ENCODE measurements at regions not wholly inside any gene's neighbourhood (a gene's known extent, or its start where the extent isn't known, plus 50 kb on each side); places are given as distances from the start of the nearest gene placed in this dataset.

DNA sequence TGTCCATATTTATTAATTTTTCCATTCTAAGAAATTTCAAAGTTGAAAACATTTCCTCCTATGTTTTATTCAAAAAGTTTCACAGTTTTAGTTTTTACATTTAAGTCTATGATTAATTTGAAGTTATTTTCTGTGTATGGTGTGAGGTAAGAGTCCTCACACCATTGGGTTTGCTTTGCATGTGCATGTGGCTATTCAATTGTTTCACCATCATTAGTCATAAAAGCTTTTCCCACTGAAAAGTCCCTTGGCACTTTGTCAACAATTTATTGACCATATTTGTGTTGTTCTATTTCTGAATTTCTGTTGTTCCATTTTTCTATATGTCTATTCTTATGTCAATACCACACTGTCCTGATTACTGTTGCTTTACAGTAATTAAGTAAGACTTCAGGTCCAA, 186.5 kb downstream of the KIF18A start:
- no peak overlapping the region for H3K27ac Mint-ChIP-seq
- intact Hi-C loops (cut with micrococcal nuclease) = no loop called here
- no peaks in the 10 kb centered on the region for H3K4me1 Mint-ChIP-seq (ENCODE audit: low read depth)
- POLR2A ChIA-PET = no interaction called here
- H3K36me3 Mint-ChIP-seq = no peaks in the 10 kb centered on the region
- no peaks in the 10 kb centered on the region for H3K27me3 Mint-ChIP-seq
- DNase-seq = no peak
- no peaks in the 10 kb centered on the region for H3K9me3 Mint-ChIP-seq
- CTCF ChIA-PET = no interaction called here
- H3K4me3 Mint-ChIP-seq = no peak overlapping the region

DNA sequence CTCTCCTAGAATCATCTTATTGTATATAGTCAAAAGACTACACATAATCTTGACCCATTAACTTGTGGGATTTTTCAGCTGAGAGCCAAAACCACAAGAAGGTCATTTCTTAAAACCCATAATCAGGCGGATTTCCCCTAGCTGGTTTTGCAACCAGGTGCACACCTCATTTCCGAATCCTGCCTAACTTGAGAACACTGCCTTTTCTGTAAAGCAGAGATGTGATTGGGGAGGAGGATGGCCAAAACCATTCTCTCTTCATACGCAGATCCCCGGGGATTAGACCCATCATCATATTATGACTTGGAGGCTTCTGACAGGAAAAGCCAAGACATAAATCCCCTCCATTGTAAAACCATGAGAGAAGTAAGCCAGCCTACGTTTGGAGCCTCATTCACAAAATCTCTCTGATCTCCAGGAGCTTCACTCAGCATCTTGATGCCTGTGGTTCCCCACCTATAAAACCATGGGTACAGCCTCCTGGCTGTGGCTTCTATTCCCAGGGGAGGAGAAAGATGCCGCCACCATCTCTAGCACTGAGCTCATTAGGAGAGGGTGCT, 191.3 kb downstream of the KIF18A start:
- no peaks in the 10 kb centered on the region for H3K36me3 Mint-ChIP-seq
- H3K27me3 Mint-ChIP-seq = no peaks in the 10 kb centered on the region
- DNase-seq = no peak
- ChIA-PET CTCF (no interaction called here), POLR2A (no interaction called here)
- H3K9me3 Mint-ChIP-seq = no peaks in the 10 kb centered on the region
- H3K27ac Mint-ChIP-seq = no peak overlapping the region
- H3K4me3 Mint-ChIP-seq = no peak overlapping the region
- intact Hi-C loops (cut with micrococcal nuclease) = no loop called here
- no peaks in the 10 kb centered on the region for H3K4me1 Mint-ChIP-seq (ENCODE audit: low read depth)

DNA sequence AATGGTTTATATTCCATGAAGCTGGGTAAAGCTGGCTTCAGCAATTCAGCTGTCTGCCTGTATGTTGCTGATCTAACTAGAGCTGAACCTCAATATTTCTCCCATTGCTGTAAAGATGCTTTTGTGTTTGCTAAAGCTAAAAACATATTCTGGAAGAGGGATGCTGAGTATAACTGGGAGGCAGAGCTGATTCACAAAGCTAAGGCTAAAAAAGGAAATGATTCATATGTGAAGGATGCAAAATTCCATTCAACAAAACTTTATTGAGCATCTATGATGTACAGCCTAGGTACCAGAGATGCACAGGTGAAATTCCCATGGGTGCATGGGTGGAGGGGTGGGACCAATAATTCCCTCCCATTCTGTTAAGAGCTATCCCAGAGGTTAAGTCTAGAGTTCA, 193.9 kb downstream of the KIF18A start:
- Mint-ChIP-seq H3K27me3 (no peaks in the 10 kb centered on the region), H3K36me3 (no peaks in the 10 kb centered on the region), H3K9me3 (no peaks in the 10 kb centered on the region), H3K4me1 (ENCODE audit: low read depth) (no peaks in the 10 kb centered on the region), H3K27ac (no peak overlapping the region), H3K4me3 (no peak overlapping the region)
- no peak for DNase-seq
- intact Hi-C loops (cut with micrococcal nuclease) = no loop called here
- POLR2A ChIA-PET = no interaction called here
- CTCF ChIA-PET = no interaction called here

DNA sequence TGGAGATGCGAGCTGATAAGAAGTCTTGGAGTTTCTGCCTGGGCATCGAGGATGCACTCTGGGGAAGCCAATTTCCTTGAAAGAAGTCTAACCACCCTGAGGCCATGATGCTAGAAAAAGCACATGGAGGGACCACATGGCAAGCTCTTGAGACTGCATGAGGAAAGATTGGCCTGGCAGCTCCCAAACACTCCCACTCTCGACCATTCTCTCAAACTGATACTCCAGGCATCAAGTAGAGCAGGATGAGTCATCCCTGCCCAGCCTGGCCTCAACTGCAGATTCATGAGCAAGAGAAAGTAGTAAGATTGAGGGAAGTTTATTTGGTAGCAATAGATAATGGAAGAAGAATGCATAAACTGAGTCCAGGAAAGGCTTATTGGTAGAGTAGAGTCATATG, 194.3 kb downstream of the KIF18A start:
- no peak overlapping the region for H3K4me3 Mint-ChIP-seq
- no peak overlapping the region for H3K27ac Mint-ChIP-seq
- no peaks in the 10 kb centered on the region for H3K27me3 Mint-ChIP-seq
- no peak for DNase-seq
- no peaks in the 10 kb centered on the region for H3K4me1 Mint-ChIP-seq (ENCODE audit: low read depth)
- POLR2A ChIA-PET = no interaction called here
- no peaks in the 10 kb centered on the region for H3K36me3 Mint-ChIP-seq
- H3K9me3 Mint-ChIP-seq = no peaks in the 10 kb centered on the region
- intact Hi-C loops (cut with micrococcal nuclease) = no loop called here
- CTCF ChIA-PET = no interaction called here

- CTCF ChIA-PET = no interaction called here
- Mint-ChIP-seq H3K4me3 (no peak overlapping the region), H3K9me3 (no peaks in the 10 kb centered on the region), H3K36me3 (no peaks in the 10 kb centered on the region), H3K27ac (no peak overlapping the region), H3K4me1 (ENCODE audit: low read depth) (no peaks in the 10 kb centered on the region), H3K27me3 (no peaks in the 10 kb centered on the region)
- POLR2A ChIA-PET = no interaction called here
- DNase-seq = no peak
- intact Hi-C loops (cut with micrococcal nuclease) = no loop called here
Observed at GRCh38 chr11:27912916-27913315, 195.0 kb downstream of the KIF18A start.

DNA sequence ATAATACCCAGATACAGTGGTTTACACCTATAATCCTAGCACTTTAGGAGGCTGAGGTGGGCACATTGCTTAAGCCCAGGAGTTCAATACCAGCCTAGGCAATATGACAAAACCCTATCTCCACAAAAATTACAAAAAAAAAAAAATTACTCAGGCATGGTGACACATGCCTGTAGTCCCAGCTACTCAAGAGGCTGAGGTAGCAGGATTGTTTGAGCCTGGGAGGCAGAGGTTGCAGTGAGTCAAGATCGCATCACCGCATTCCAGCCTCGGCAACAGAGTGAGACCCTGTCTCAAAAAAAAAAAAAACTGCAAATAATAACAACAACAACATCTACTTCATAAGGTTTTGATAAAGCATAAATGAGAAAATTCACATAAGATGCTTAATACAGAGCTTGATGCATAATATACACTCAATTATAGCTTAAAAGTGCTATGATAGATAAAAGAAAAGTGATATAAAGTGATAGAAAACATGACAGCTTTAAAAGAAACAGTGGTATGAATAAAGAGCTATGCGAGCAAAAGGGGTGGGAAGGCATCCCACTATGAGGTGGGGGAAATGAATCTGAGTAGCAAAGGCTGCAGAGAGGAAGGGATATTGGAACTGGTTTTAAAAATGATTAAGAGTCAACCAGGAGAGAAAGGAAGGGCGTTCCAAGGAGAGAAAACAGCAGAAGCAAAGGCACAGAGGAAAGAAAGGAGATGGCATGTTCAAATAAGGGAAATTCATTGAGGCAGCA, 197.6 kb downstream of the KIF18A start:
- ChIA-PET POLR2A (no interaction called here), CTCF (no interaction called here)
- no peak overlapping the region for H3K27ac Mint-ChIP-seq
- intact Hi-C loops (cut with micrococcal nuclease) = no loop called here
- no peak overlapping the region for H3K4me3 Mint-ChIP-seq
- no peak for DNase-seq
- no peaks in the 10 kb centered on the region for H3K4me1 Mint-ChIP-seq (ENCODE audit: low read depth)
- H3K27me3 Mint-ChIP-seq = no peaks in the 10 kb centered on the region
- H3K36me3 Mint-ChIP-seq = no peaks in the 10 kb centered on the region
- no peaks in the 10 kb centered on the region for H3K9me3 Mint-ChIP-seq

GRCh38 chr11:27909386-27909785, 198.6 kb downstream of the KIF18A start:
- H3K9me3 Mint-ChIP-seq = no peaks in the 10 kb centered on the region
- ChIA-PET POLR2A (no interaction called here), CTCF (no interaction called here)
- no peaks in the 10 kb centered on the region for H3K27me3 Mint-ChIP-seq
- no peaks in the 10 kb centered on the region for H3K36me3 Mint-ChIP-seq
- no peak for DNase-seq
- H3K27ac Mint-ChIP-seq = no peak overlapping the region
- intact Hi-C loops (cut with micrococcal nuclease) = no loop called here
- H3K4me1 Mint-ChIP-seq (ENCODE audit: low read depth) = no peaks in the 10 kb centered on the region
- H3K4me3 Mint-ChIP-seq = no peak overlapping the region

GRCh38 chr11:27908621-27909020, 199.3 kb downstream of the KIF18A start:
- intact Hi-C loops (cut with micrococcal nuclease) = no loop called here
- no peaks in the 10 kb centered on the region for H3K27me3 Mint-ChIP-seq
- H3K27ac Mint-ChIP-seq = no peak overlapping the region
- no peaks in the 10 kb centered on the region for H3K9me3 Mint-ChIP-seq
- ChIA-PET POLR2A (no interaction called here), CTCF (no interaction called here)
- no peaks in the 10 kb centered on the region for H3K4me1 Mint-ChIP-seq (ENCODE audit: low read depth)
- no peaks in the 10 kb centered on the region for H3K36me3 Mint-ChIP-seq
- no peak overlapping the region for H3K4me3 Mint-ChIP-seq
- no peak for DNase-seq

GRCh38 chr11:27907530-27907929, 200.4 kb downstream of the KIF18A start:
- intact Hi-C loops (cut with micrococcal nuclease) = no loop called here
- Mint-ChIP-seq H3K4me3 (no peak overlapping the region), H3K9me3 (no peaks in the 10 kb centered on the region), H3K27me3 (no peaks in the 10 kb centered on the region), H3K36me3 (no peaks in the 10 kb centered on the region), H3K4me1 (ENCODE audit: low read depth) (no peaks in the 10 kb centered on the region), H3K27ac (no peak overlapping the region)
- POLR2A ChIA-PET = no interaction called here
- no peak for DNase-seq
- CTCF ChIA-PET = no interaction called here

DNA sequence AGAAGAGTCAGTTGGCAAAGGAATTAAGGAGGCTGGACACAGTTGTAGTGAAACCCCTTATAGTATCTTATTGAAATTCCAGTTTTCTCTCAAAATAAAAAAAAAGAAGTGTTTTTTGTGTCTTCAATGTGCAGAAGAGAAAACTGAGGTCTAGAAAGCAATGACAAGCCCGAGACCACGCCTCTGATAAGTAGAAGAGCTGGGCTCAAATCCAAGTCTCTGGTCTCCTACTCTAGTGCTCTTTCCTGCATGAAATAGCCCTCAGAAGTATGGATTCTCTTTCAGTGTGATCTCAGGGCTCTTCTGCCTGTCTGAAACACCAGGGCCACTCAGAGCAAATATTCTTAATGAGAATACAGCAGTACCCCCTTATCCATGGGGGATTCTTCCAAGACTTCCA, 200.9 kb downstream of the KIF18A start:
- Mint-ChIP-seq H3K4me1 (ENCODE audit: low read depth) (no peaks in the 10 kb centered on the region), H3K36me3 (no peaks in the 10 kb centered on the region), H3K4me3 (no peak overlapping the region), H3K9me3 (no peaks in the 10 kb centered on the region), H3K27me3 (no peaks in the 10 kb centered on the region), H3K27ac (no peak overlapping the region)
- intact Hi-C loops (cut with micrococcal nuclease) = no loop called here
- POLR2A ChIA-PET = no interaction called here
- DNase-seq = no peak
- CTCF ChIA-PET = no interaction called here

GRCh38 chr11:27904358-27905055, 203.4 kb downstream of the KIF18A start:
- no peak overlapping the region for H3K4me3 Mint-ChIP-seq
- H3K27ac Mint-ChIP-seq = no peak overlapping the region
- H3K9me3 Mint-ChIP-seq = no peaks in the 10 kb centered on the region
- H3K36me3 Mint-ChIP-seq = no peaks in the 10 kb centered on the region
- no peak for DNase-seq
- no peaks in the 10 kb centered on the region for H3K27me3 Mint-ChIP-seq
- intact Hi-C loops (cut with micrococcal nuclease) = no loop called here
- H3K4me1 Mint-ChIP-seq (ENCODE audit: low read depth) = no peaks in the 10 kb centered on the region
- POLR2A ChIA-PET = no interaction called here
- CTCF ChIA-PET = no interaction called here

GRCh38 chr11:27902981-27903624, 202.8 kb upstream of the BDNF start:
- H3K4me1 Mint-ChIP-seq (ENCODE audit: low read depth) = no peaks in the 10 kb centered on the region
- intact Hi-C loops (cut with micrococcal nuclease) = no loop called here
- H3K27me3 Mint-ChIP-seq = peaks cover 1% of the 10 kb centered on the region
- ChIA-PET CTCF (no interaction called here), POLR2A (no interaction called here)
- no peak overlapping the region for H3K4me3 Mint-ChIP-seq
- no peaks in the 10 kb centered on the region for H3K9me3 Mint-ChIP-seq
- H3K36me3 Mint-ChIP-seq = no peaks in the 10 kb centered on the region
- H3K27ac Mint-ChIP-seq = no peak overlapping the region
- no peak for DNase-seq

DNA sequence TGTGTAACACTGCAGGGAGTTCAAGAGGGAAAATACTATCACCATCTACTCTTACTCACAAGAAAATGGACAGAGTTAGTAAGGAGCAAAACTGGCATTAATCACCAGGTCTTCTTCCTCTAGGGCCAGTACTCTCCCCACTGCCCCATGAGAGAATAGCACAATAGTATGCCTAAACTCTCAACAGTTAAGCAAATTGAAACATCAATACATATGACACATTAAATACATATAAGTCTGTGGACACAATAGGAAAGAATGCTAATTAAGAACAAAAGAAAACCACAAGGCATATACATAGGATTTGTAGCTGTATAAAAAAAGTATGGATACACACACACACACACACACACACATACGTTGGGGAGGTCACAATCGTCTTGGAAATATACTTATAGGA, 197.9 kb upstream of the BDNF start:
- intact Hi-C loops (cut with micrococcal nuclease) = no loop called here
- no peak for DNase-seq
- Mint-ChIP-seq H3K9me3 (no peaks in the 10 kb centered on the region), H3K4me1 (ENCODE audit: low read depth) (no peaks in the 10 kb centered on the region), H3K4me3 (no peak overlapping the region), H3K27me3 (peaks cover 4% of the 10 kb centered on the region), H3K36me3 (no peaks in the 10 kb centered on the region), H3K27ac (no peak overlapping the region)
- POLR2A ChIA-PET = no interaction called here
- CTCF ChIA-PET = no interaction called here

Measured in activated CD4-positive, alpha-beta memory T cell treated with anti-CD3 and anti-CD28 coated beads for 36 hours (primary cell).